HG03045 (cell line): ENCODE measurements at regions not wholly inside any gene's neighbourhood (a gene's known extent, or its start where the extent isn't known, plus 50 kb on each side); places are given as distances from the start of the nearest gene placed in this dataset.

ENCODE experiments used
- ATAC-seq: cut with Tn5 transposase; IDR thresholded peaks from one replicate; pipeline ENCODE4 v1.9.1; 2021; ENCODE audit warnings: mild to moderate bottlenecking, moderate library complexity; ENCODE audit not compliant: unreplicated experiment

GRCh38 chr20:22004946-22005345, 299.5 kb downstream of the PAX1 start:
- no peak for ATAC-seq

- ATAC-seq: no peak
Observed at GRCh38 chr20:22003680-22004079, 298.2 kb downstream of the PAX1 start.

GRCh38 chr20:22001886-22002285, 296.4 kb downstream of the PAX1 start:
- ATAC-seq: no peak

- no peak for ATAC-seq
Observed at GRCh38 chr20:21995461-21995860, 290.0 kb downstream of the PAX1 start.

- no peak for ATAC-seq
Observed at GRCh38 chr20:21994203-21994602, 288.7 kb downstream of the PAX1 start.

- no peak for ATAC-seq
Observed at GRCh38 chr20:21982559-21982958, 277.1 kb downstream of the PAX1 start.

- ATAC-seq: no peak
Observed at GRCh38 chr20:21981597-21982344, 276.3 kb downstream of the PAX1 start.

- ATAC-seq: no peak
Observed at GRCh38 chr20:21981179-21981578, 275.7 kb downstream of the PAX1 start.

GRCh38 chr20:21971436-21971835, 266.0 kb downstream of the PAX1 start:
- ATAC-seq: no peak

GRCh38 chr20:21968486-21968885, 263.0 kb downstream of the PAX1 start:
- no peak for ATAC-seq

GRCh38 chr20:21967481-21967880, 262.0 kb downstream of the PAX1 start:
- ATAC-seq: no peak

GRCh38 chr20:21956591-21956990, 251.1 kb downstream of the PAX1 start:
- no peak for ATAC-seq

- no peak for ATAC-seq
Observed at GRCh38 chr20:21947406-21947805, 241.9 kb downstream of the PAX1 start.

GRCh38 chr20:21944227-21944626, 238.8 kb downstream of the PAX1 start:
- ATAC-seq: no peak

- no peak for ATAC-seq
Observed at GRCh38 chr20:21941941-21942805, 236.7 kb downstream of the PAX1 start.

GRCh38 chr20:21936720-21937380, 231.4 kb downstream of the PAX1 start:
- no peak for ATAC-seq

GRCh38 chr20:21936261-21936660, 230.8 kb downstream of the PAX1 start:
- no peak for ATAC-seq

- no peak for ATAC-seq
Observed at GRCh38 chr20:21933526-21933925, 228.1 kb downstream of the PAX1 start.

- ATAC-seq: no peak
Observed at GRCh38 chr20:21921251-21921650, 215.8 kb downstream of the PAX1 start.

- ATAC-seq: no peak
Observed at GRCh38 chr20:21920211-21920610, 214.7 kb downstream of the PAX1 start.

- no peak for ATAC-seq
Observed at GRCh38 chr20:21918398-21918797, 212.9 kb downstream of the PAX1 start.

GRCh38 chr20:21902391-21902790, 196.9 kb downstream of the PAX1 start:
- no peak for ATAC-seq
